OCI-LY1 (cell line): ENCODE measurements at regions not wholly inside any gene's neighbourhood (a gene's known extent, or its start where the extent isn't known, plus 50 kb on each side); places are given as distances from the start of the nearest gene placed in this dataset.

Experiments
- EZH2 ChIP-seq: fragments of 200-600 bp; sonication (generic), shearing (Covaris generic); IDR thresholded peaks from 2 replicates; pipeline ENCODE4 v1.8.0; 2017; ENCODE audit warnings: borderline replicate concordance, mixed run types, mild to moderate bottlenecking, antibody characterized with exemption, low read length, moderate library complexity, mixed read lengths
- TF ChIP-seq, protein P1 (sequence below): fragments of 200-600 bp; sonication (generic), shearing (Covaris generic); IDR thresholded peaks from 2 replicates; pipeline ENCODE4 v1.5.1; 2017; ENCODE audit warnings: mild to moderate bottlenecking, antibody characterized with exemption, low read length, moderate library complexity, mixed read lengths

DNA sequence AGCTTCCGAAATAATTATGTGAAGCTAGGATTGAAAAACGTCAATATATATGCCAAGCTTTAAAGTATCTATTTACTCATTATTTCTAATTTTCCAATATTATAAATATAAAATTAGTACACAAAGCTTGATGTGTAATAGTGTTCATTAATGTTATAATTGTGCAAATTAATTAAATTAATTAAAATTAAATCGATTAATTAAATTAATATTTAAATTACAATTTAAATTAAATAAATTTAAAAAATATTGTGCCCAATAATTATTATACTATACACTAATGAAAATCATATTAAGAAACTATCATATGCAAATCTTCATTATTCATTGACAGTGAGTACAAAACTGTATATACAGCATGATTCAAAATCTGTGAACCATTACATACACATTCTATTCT is 409.8 kb downstream of the FAM170A start:
- TF ChIP-seq, protein P1, sequence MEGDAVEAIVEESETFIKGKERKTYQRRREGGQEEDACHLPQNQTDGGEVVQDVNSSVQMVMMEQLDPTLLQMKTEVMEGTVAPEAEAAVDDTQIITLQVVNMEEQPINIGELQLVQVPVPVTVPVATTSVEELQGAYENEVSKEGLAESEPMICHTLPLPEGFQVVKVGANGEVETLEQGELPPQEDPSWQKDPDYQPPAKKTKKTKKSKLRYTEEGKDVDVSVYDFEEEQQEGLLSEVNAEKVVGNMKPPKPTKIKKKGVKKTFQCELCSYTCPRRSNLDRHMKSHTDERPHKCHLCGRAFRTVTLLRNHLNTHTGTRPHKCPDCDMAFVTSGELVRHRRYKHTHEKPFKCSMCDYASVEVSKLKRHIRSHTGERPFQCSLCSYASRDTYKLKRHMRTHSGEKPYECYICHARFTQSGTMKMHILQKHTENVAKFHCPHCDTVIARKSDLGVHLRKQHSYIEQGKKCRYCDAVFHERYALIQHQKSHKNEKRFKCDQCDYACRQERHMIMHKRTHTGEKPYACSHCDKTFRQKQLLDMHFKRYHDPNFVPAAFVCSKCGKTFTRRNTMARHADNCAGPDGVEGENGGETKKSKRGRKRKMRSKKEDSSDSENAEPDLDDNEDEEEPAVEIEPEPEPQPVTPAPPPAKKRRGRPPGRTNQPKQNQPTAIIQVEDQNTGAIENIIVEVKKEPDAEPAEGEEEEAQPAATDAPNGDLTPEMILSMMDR, result no peak
- TF ChIP-seq EZH2, result no peak
